Left lobe of liver (tissue), 2 donors: ENCODE measurements at regions not wholly inside any gene's neighbourhood (a gene's known extent, or its start where the extent isn't known, plus 50 kb on each side); places are given as distances from the start of the nearest gene placed in this dataset.
A peak's percentile ranks its signal among the peaks of the same experiment; 100 is the strongest.

ENCODE experiments used
- ATAC-seq: fragments of 200-7000 bp; cut with Tn5 transposase; one replicate; pipeline ENCODE4 v1.9.1; 2020; ENCODE audit warnings: mild to moderate bottlenecking, moderate library complexity
- DNase-seq: peaks from one replicate; pipeline ENCODE4 v3.0.0-alpha.2; 2020; ENCODE audit warnings: low spot score
- donor health status: DM: no; HTN: no; CAD: no; lungs with moderate emphysema.
- donor health status: DM: no; HTN: yes; CAD: no.

GRCh38 chr18:27413495-27414401 is 228.6 kb upstream of the CHST9 start:
- DNase-seq, result no peak
- ATAC-seq, result no peak

- no peak for ATAC-seq
- no peak for DNase-seq
These were observed 227.4 kb upstream of the CHST9 start for GRCh38 chr18:27412556-27412955.

GRCh38 chr18:27411911-27412310 is 226.8 kb upstream of the CHST9 start:
- ATAC-seq (no peak), DNase-seq (no peak)

GRCh38 chr18:27411013-27411412 is 225.9 kb upstream of the CHST9 start:
- DNase-seq (no peak), ATAC-seq (no peak)

- DNase-seq, result no peak
- ATAC-seq, result no peak
These were observed 219.7 kb upstream of the CHST9 start for GRCh38 chr18:27404855-27405254.

- DNase-seq (no peak), ATAC-seq (no peak)
These were observed 214.9 kb upstream of the CHST9 start for GRCh38 chr18:27400001-27400400.

- DNase-seq (no peak), ATAC-seq (no peak)
These were observed 210.6 kb upstream of the CHST9 start for GRCh38 chr18:27395752-27396151.

- DNase-seq, result no peak
- ATAC-seq, result no peak
These were observed 209.6 kb upstream of the CHST9 start for GRCh38 chr18:27394687-27395086.

- DNase-seq, result no peak
- no peak for ATAC-seq
These were observed 197.6 kb upstream of the CHST9 start for GRCh38 chr18:27382567-27383216.

GRCh38 chr18:27378431-27379095 is 193.5 kb upstream of the CHST9 start:
- DNase-seq (no peak), ATAC-seq (no peak)

- no peak for DNase-seq
- ATAC-seq, result no peak
These were observed 192.1 kb upstream of the CHST9 start for GRCh38 chr18:27377251-27377650.

GRCh38 chr18:27372386-27372785 is 187.3 kb upstream of the CHST9 start:
- no peak for DNase-seq
- ATAC-seq, result no peak

GRCh38 chr18:27366665-27367064 is 181.6 kb upstream of the CHST9 start:
- ATAC-seq (no peak), DNase-seq (no peak)

- ATAC-seq (no peak), DNase-seq (no peak)
These were observed 181.0 kb upstream of the CHST9 start for GRCh38 chr18:27366151-27366550.

GRCh38 chr18:27363872-27364271 is 178.8 kb upstream of the CHST9 start:
- ATAC-seq, result peak; percentile 48
- no peak for DNase-seq

- ATAC-seq, result no peak
- no peak for DNase-seq
These were observed 176.4 kb upstream of the CHST9 start for GRCh38 chr18:27361477-27361876.

- ATAC-seq (no peak), DNase-seq (no peak)
These were observed 170.2 kb upstream of the CHST9 start for GRCh38 chr18:27355308-27355707.

- DNase-seq, result no peak
- no peak for ATAC-seq
These were observed 168.2 kb upstream of the CHST9 start for GRCh38 chr18:27353273-27353672.

GRCh38 chr18:27349284-27349882 is 164.3 kb upstream of the CHST9 start:
- ATAC-seq, result no peak
- DNase-seq, result no peak

GRCh38 chr18:27331606-27332005 is 146.5 kb upstream of the CHST9 start:
- ATAC-seq, result no peak

GRCh38 chr18:27314996-27315395 is 129.9 kb upstream of the CHST9 start:
- ATAC-seq (no peak), DNase-seq (no peak)

More at GRCh38 chr18:27331606-27332005, 146.5 kb upstream of the CHST9 start:
- no peak for DNase-seq
